HepG2 (cell line): ENCODE measurements at regions not wholly inside any gene's neighbourhood (a gene's known extent, or its start where the extent isn't known, plus 50 kb on each side); places are given as distances from the start of the nearest gene placed in this dataset.

Experiments used
- ATAC-seq: fragments of 200-7000 bp; cut with Tn5 transposase; 3 replicates; pipeline ENCODE4 v1.9.1; 2020; ENCODE audit warnings: mild to moderate bottlenecking, moderate library complexity
- BruUV-seq: library from RNA; stranded (reverse); fragments of 400-500 nt; replicated peaks from 2 replicates; lab custom pipeline; 2021; lab: Mats Ljungman, UMichigan
- CTCF ChIA-PET: fragments of 300-600 bp; formaldehyde crosslinking; extraction: SDS; loops from one replicate; lab custom pipeline; 2021; ENCODE audit warnings: low total read pairs, inconsistent platforms, low intra/inter-chr PET ratio; lab: Yijun Ruan, JAX
- POLR2A ChIA-PET: fragments of 350-600 bp; sonication (Branson Sonifier 250); formaldehyde crosslinking; loops from one replicate; lab custom pipeline; 2020; ENCODE audit warnings: antibody characterized with exemption, inconsistent platforms; lab: Yijun Ruan, JAX
- DNase-seq: peaks from one replicate; pipeline ENCODE4 v3.0.0-alpha.2; 2015; ENCODE audit warnings: low spot score
- FAIRE-seq: peaks from 3 replicates; lab custom pipeline; 2011; peaks lifted over from hg19 to GRCh38; lab: Jason Lieb, UNC
- H2AFZ ChIP-seq: one replicate; pipeline ENCODE4 v1.6.1; 2011; ENCODE audit warnings: low read length, inconsistent platforms
- H3K27ac ChIP-seq: fragments of 300-600 bp; 3 replicates; pipeline ENCODE4 v1.8.0; 2011; ENCODE audit warnings: mixed run types, mild to moderate bottlenecking, mixed read lengths, low read length, inconsistent platforms; ENCODE audit not compliant: insufficient read depth; ENCODE audit errors: extremely low read length
- H3K27me3 ChIP-seq, 2 experiments: fragments of 200-600 bp in 1 of 2; 2 replicates in 1 of 2; 3 replicates in 1 of 2; pipeline versions ENCODE4 v1.6.0 to v1.8.0; 2011; ENCODE audit warnings: low read length in 2 of 2, mild to moderate bottlenecking in 2 of 2, moderate library complexity in 2 of 2, inconsistent platforms in 1 of 2; ENCODE audit not compliant: insufficient read depth in 2 of 2, control insufficient read depth in 1 of 2
- H3K36me3 ChIP-seq, 2 experiments: fragments of 200-600 bp in 1 of 2; replicated peaks in 1 of 2; 2 replicates in 1 of 2; 3 replicates in 1 of 2; pipeline versions ENCODE4 v1.5.1 to v1.8.0; 2011; ENCODE audit warnings: low read length in 2 of 2, inconsistent platforms in 1 of 2; ENCODE audit not compliant: insufficient read depth in 2 of 2, control insufficient read depth in 1 of 2
- H3K4me1 ChIP-seq: 2 replicates; pipeline ENCODE4 v1.5.1; 2012; ENCODE audit warnings: low read length, inconsistent platforms; ENCODE audit not compliant: insufficient read depth
- H3K4me2 ChIP-seq: 2 replicates; pipeline ENCODE4 v1.6.0; 2011; ENCODE audit warnings: low read depth, low read length, inconsistent platforms
- H3K4me3 ChIP-seq, 3 experiments: fragments of 200-600 bp in 1 of 3; sonication (generic), shearing (Covaris generic) in 1 of 3; replicated peaks in 1 of 3; 2 replicates each; pipeline ENCODE4 v1.5.1; 2011 to 2016; ENCODE audit warnings: low read length in 3 of 3, inconsistent platforms in 2 of 3, low read depth in 2 of 3, mild to moderate bottlenecking in 2 of 3, control low read depth in 1 of 3, mixed read lengths in 1 of 3; ENCODE audit not compliant: insufficient read depth in 1 of 3
- H3K79me2 ChIP-seq: one replicate; pipeline ENCODE4 v1.6.1; 2011; ENCODE audit warnings: low read length, inconsistent platforms; ENCODE audit not compliant: insufficient read depth
- H3K9ac ChIP-seq: 2 replicates; pipeline ENCODE4 v1.6.0; 2011; ENCODE audit warnings: mild to moderate bottlenecking, low read depth, low read length, inconsistent platforms; ENCODE audit not compliant: insufficient read depth
- H3K9me3 ChIP-seq: 2 replicates; pipeline ENCODE4 v1.5.1; 2012; ENCODE audit warnings: mild to moderate bottlenecking, low read length
- H4K20me1 ChIP-seq: 2 replicates; pipeline ENCODE4 v1.6.0; 2011; ENCODE audit warnings: inconsistent platforms, mild to moderate bottlenecking, low read length, moderate library complexity; ENCODE audit not compliant: insufficient read depth
- AGO2 ChIP-seq: fragments of 200-400 bp; formaldehyde crosslinking; optimal IDR thresholded peaks from 2 replicates; pipeline ENCODE3; 2017; ENCODE audit warnings: mild to moderate bottlenecking, low read depth, low read length, moderate library complexity
- ARNT ChIP-seq: fragments of 450-650 bp; IDR thresholded peaks from 2 replicates; pipeline ENCODE4 v1.6.1; 2017
- FOXJ3 ChIP-seq: sonication (generic); formaldehyde crosslinking; IDR thresholded peaks from 2 replicates; pipeline ENCODE4 v1.4.0; 2020; ENCODE audit warnings: missing genetic modification reagents, mild to moderate bottlenecking, borderline replicate concordance
- GTF3A ChIP-seq: sonication (generic); formaldehyde crosslinking; conservative IDR thresholded peaks from 2 replicates; pipeline ENCODE4 v1.4.0; 2020; ENCODE audit warnings: mild to moderate bottlenecking, missing genetic modification reagents
- JUN ChIP-seq: sonication (generic); formaldehyde crosslinking; IDR thresholded peaks from 2 replicates; pipeline ENCODE4 v1.4.0; 2020; ENCODE audit warnings: mild to moderate bottlenecking, missing genetic modification reagents
- LBX2 ChIP-seq: sonication (generic); formaldehyde crosslinking; IDR thresholded peaks from 2 replicates; pipeline ENCODE4 v1.5.0; 2020; ENCODE audit warnings: missing genetic modification reagents, mild to moderate bottlenecking, borderline replicate concordance
- MZF1 ChIP-seq: sonication (generic); formaldehyde crosslinking; IDR thresholded peaks from 2 replicates; pipeline ENCODE4 v1.8.1; 2023; ENCODE audit warnings: mild to moderate bottlenecking, missing genetic modification reagents, borderline replicate concordance
- NFYB ChIP-seq: sonication (generic); formaldehyde crosslinking; IDR thresholded peaks from 2 replicates; pipeline ENCODE4 v1.4.0; 2020; ENCODE audit warnings: missing genetic modification reagents
- PCBP2 ChIP-seq: fragments of 200-400 bp; formaldehyde crosslinking; optimal IDR thresholded peaks from 2 replicates; pipeline ENCODE3; 2018; ENCODE audit warnings: low read length, low read depth; ENCODE audit not compliant: poor library complexity, severe bottlenecking
- PREB ChIP-seq: sonication (generic); formaldehyde crosslinking; IDR thresholded peaks from 2 replicates; pipeline ENCODE4 v1.4.0; 2020; ENCODE audit warnings: missing genetic modification reagents
- REPIN1 ChIP-seq: sonication (generic); formaldehyde crosslinking; IDR thresholded peaks from 2 replicates; pipeline ENCODE4 v1.8.0; 2022; ENCODE audit warnings: missing genetic modification reagents, low read depth, mild to moderate bottlenecking, borderline replicate concordance
- STAT6 ChIP-seq: sonication (generic); formaldehyde crosslinking; IDR thresholded peaks from 2 replicates; pipeline ENCODE4 v1.4.0; 2020; ENCODE audit warnings: missing genetic modification reagents, mild to moderate bottlenecking, borderline replicate concordance
- SYNCRIP ChIP-seq: fragments of 200-400 bp; formaldehyde crosslinking; IDR thresholded peaks from 2 replicates; pipeline ENCODE4 v1.6.1; 2018; ENCODE audit warnings: mild to moderate bottlenecking, low read depth, low read length; ENCODE audit not compliant: insufficient read depth
- TAF15 ChIP-seq: fragments of 200-400 bp; formaldehyde crosslinking; IDR thresholded peaks from one replicate; pipeline ENCODE4 v1.6.1; 2018; ENCODE audit warnings: mild to moderate bottlenecking, low read depth, low read length; ENCODE audit not compliant: poor library complexity, severe bottlenecking
- TEAD3 ChIP-seq: optimal IDR thresholded peaks from 2 replicates; pipeline ENCODE3; 2016; ENCODE audit warnings: borderline replicate concordance
- ZBTB3 ChIP-seq: sonication (generic); formaldehyde crosslinking; IDR thresholded peaks from 2 replicates; pipeline ENCODE4 v1.4.0; 2020; ENCODE audit warnings: low read depth, mild to moderate bottlenecking, moderate library complexity, missing genetic modification reagents, borderline replicate concordance
- ZMYM3 ChIP-seq: sonication (generic); formaldehyde crosslinking; IDR thresholded peaks from 2 replicates; pipeline ENCODE4 v1.5.1; 2020; ENCODE audit warnings: mild to moderate bottlenecking, missing genetic modification reagents
- ZNF24 ChIP-seq: fragments of 450-650 bp; IDR thresholded peaks from 2 replicates; pipeline ENCODE4 v1.6.1; 2017; ENCODE audit warnings: antibody characterized with exemption, mild to moderate bottlenecking
- ZNF484 ChIP-seq: sonication (generic); formaldehyde crosslinking; IDR thresholded peaks from 2 replicates; pipeline ENCODE4 v1.5.1; 2020; ENCODE audit warnings: mild to moderate bottlenecking, low read depth, missing genetic modification reagents, borderline replicate concordance
- ZNF652 ChIP-seq: IDR thresholded peaks from 2 replicates; pipeline ENCODE4 v1.6.1; 2016; ENCODE audit warnings: low read depth, borderline replicate concordance
- ZNF720 ChIP-seq: sonication (generic); formaldehyde crosslinking; IDR thresholded peaks from 2 replicates; pipeline ENCODE4 v1.4.0; 2020; ENCODE audit warnings: missing genetic modification reagents
- ZNF747 ChIP-seq: sonication (generic); formaldehyde crosslinking; IDR thresholded peaks from 2 replicates; pipeline ENCODE4 v1.8.1; 2023; ENCODE audit warnings: missing genetic modification reagents, mild to moderate bottlenecking, borderline replicate concordance
- ZNF878 ChIP-seq: sonication (generic); formaldehyde crosslinking; IDR thresholded peaks from 2 replicates; pipeline ENCODE4 v1.8.1; 2023; ENCODE audit warnings: mild to moderate bottlenecking, missing genetic modification reagents, moderate library complexity
- WGBS: methylation state at CpG from one replicate; pipeline ENCODE4 v1.1.6; 2017; ENCODE audit warnings: low lambda C conversion rate; 5-methylcytosine and 5-hydroxymethylcytosine counted together
- in situ Hi-C: cut with HindIII; loops from 2 replicates; pipeline ENCODE4 v1.10.0; 2017; ENCODE audit warnings: low pct_unique_long_range_greater_than_20kb; ENCODE audit not compliant: extremely low pct_ligation_motif_present
- intact Hi-C: fragments of 100-400 bp; cut with micrococcal nuclease; formaldehyde crosslinking; loops from one replicate; pipeline ENCODE4 v1.10.0; 2022; ENCODE audit not compliant: unreplicated experiment

GRCh38 chr16:55992551-55992950, 117.4 kb upstream of the CES5A start (continued):
- no peak for TF ChIP-seq PCBP2
- TF ChIP-seq ZNF24 = no peak
- TF ChIP-seq ZMYM3 (CRISPR knock-in tag) = no peak
- TF ChIP-seq ZNF652 = no peak
- TF ChIP-seq ZBTB3 (CRISPR knock-in tag) = no peak
- no peak for TF ChIP-seq ZNF720 (CRISPR knock-in tag)

GRCh38 chr16:55991843-55992242, 116.7 kb upstream of the CES5A start:
- WGBS = 3% methylated on average over 2 of the region's 2 CpGs
- Histone ChIP-seq H3K4me2 (no peak overlapping the region), H3K9me3 (no peaks in the 10 kb centered on the region), H3K36me3 (no peaks in the 10 kb centered on the region), H3K79me2 (no peaks in the 10 kb centered on the region), H3K27me3 (no peaks in the 10 kb centered on the region), H3K9ac (no peak overlapping the region), H3K4me1 (no peaks in the 10 kb centered on the region), H3K4me3 (no peak overlapping the region), H3K27ac (no peak overlapping the region), H4K20me1 (no peaks in the 10 kb centered on the region), H2AFZ (no peak overlapping the region)
- BruUV-seq = no TSS peak
- ATAC-seq (no peak), DNase-seq (no peak), FAIRE-seq (no peak)
- CTCF ChIA-PET = no interaction called here
- in situ Hi-C loops (no loop called here), intact Hi-C loops (no loop called here)
- POLR2A ChIA-PET = no interaction called here
- TF ChIP-seq FOXJ3 = no peak
- no peak for TF ChIP-seq NFYB (CRISPR knock-in tag)
- TF ChIP-seq MZF1 (CRISPR knock-in tag) = no peak
- no peak for TF ChIP-seq AGO2
- TF ChIP-seq ARNT = no peak
- no peak for TF ChIP-seq ZNF747
- TF ChIP-seq JUN = no peak
- no peak for TF ChIP-seq ZNF484 (CRISPR knock-in tag)
- no peak for TF ChIP-seq PREB
- TF ChIP-seq LBX2 = no peak
- no peak for TF ChIP-seq REPIN1
- no peak for TF ChIP-seq TEAD3
- TF ChIP-seq GTF3A = no peak
- no peak for TF ChIP-seq SYNCRIP
- no peak for TF ChIP-seq TAF15
- TF ChIP-seq STAT6 (CRISPR knock-in tag) = no peak
- no peak for TF ChIP-seq ZNF878 (CRISPR knock-in tag)
